ENCODE measurements at regions not wholly inside any gene's neighbourhood (a gene's known extent, or its start where the extent isn't known, plus 50 kb on each side); places are given as distances from the start of the nearest gene placed in this dataset.

GRCh38 chr2:150036622-150037021 lies 449.0 kb upstream of the MMADHC start:
- no peak for DNase-seq

GRCh38 chr2:150034665-150035064 lies 447.1 kb upstream of the MMADHC start:
- no peak for DNase-seq

DNA sequence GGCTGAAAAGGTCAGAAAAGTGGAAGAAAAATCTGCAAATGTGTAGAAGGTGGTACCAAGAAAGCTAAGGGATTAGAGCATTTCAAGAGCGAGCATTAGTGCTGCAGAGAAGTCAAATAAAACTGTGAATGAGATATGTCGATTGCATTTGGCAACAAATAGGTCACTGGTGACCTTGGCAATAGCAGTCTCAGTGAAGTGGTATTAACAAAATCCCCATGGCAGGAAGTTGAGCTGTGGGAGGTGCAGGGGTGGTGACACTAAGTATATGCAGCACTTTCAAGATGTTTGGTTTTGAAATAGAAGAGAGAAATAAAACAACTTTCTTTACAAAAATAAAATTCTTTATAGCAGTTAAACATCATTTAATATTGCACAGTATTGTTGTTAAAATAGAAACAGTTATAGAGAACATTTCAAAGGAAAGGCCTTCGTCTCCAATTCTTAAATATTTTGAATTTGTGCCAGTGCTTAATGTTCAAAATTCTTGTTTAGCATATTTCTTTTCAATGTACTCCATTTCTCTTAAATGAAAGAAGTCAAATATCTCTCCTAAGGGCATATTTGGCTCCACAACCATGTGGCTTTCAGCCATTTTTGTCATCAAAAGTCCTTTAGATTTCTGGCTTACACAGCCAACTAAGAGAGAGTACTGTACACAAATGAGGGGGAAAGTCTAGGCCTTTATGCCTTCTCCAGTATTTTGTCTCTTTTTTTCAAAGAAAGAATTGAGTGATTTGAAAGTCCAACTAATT lies 443.0 kb upstream of the MMADHC start:
- no peak for DNase-seq

GRCh38 chr2:150028322-150028721 lies 440.7 kb upstream of the MMADHC start:
- no peak for DNase-seq

- no peak for DNase-seq
These were observed 439.6 kb upstream of the MMADHC start for GRCh38 chr2:150027164-150027563.

DNA sequence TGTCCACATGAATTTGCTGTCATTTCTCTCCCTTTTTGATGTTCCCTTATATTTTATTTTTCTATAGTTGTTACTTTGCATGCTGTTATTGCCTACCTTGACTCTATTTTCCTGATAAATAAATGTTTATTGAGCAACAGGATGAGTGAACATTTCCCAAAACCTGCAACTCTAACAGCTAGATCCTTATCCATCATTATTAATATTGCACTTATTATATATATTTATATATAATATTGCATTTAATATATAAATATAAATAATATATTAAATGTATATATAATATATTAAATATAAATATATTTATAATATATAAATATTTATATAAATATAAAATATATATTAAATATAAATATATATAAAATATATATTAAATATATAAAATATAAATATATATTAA lies 436.1 kb upstream of the MMADHC start:
- DNase-seq, result no peak

GRCh38 chr2:150023044-150023443 lies 435.5 kb upstream of the MMADHC start:
- DNase-seq, result no peak

GRCh38 chr2:150020937-150021673 lies 433.5 kb upstream of the MMADHC start:
- no peak for DNase-seq

- no peak for DNase-seq
These were observed 432.6 kb upstream of the MMADHC start for GRCh38 chr2:150020221-150020620.

DNA sequence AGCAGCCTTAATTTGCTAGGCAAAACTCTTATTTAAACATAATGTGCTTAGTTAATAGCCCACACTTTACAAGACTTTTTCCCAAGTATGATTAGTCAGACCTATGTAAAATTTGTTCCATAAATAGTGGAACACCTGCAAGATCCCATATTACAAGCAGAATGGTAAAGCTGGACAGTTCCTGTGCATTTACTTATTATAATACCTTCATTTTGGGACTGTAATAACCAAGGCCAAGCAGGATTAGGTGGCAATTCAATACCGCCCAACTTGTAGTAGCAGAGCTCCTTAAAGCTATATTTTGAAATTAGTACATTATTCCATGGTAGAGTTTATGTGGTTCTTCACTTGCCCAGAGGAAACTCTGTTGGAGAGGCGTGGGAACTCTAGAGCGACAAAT lies 431.5 kb upstream of the MMADHC start:
- DNase-seq, result no peak

- peak; percentile 23 for DNase-seq
These were observed 425.4 kb upstream of the MMADHC start for GRCh38 chr2:150012986-150013385.

DNA sequence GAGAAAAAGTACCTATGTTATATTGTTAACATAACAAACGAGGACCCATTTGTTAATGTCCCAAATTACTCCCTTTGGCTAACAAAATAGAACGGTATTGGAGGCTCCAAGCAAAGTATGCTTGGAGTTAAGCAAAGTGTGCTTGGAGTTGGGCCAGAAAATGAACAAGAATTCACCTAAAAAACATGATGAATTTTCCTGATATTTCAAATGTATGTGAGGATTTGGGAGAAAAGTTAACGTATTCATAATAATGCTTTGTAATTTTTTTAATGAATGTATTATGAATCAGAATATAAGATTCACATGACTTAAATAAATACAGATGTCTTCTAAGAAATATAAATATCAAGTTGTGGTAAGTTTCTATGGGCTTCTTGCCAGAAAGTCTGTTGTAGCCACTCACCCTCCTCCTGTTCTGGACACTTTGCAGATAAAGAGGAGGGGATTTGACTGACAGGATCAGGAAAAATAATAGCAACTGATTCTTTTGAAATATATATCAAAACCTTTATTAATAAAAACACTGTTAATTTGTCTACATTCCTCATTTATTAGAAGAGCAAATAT lies 423.7 kb upstream of the MMADHC start:
- DNase-seq, result no peak

GRCh38 chr2:150008901-150009300 lies 421.3 kb upstream of the MMADHC start:
- DNase-seq, result no peak

- DNase-seq, result no peak
These were observed 420.3 kb upstream of the MMADHC start for GRCh38 chr2:150007815-150008430.

- no peak for DNase-seq
These were observed 419.0 kb upstream of the MMADHC start for GRCh38 chr2:150006591-150006990.

DNA sequence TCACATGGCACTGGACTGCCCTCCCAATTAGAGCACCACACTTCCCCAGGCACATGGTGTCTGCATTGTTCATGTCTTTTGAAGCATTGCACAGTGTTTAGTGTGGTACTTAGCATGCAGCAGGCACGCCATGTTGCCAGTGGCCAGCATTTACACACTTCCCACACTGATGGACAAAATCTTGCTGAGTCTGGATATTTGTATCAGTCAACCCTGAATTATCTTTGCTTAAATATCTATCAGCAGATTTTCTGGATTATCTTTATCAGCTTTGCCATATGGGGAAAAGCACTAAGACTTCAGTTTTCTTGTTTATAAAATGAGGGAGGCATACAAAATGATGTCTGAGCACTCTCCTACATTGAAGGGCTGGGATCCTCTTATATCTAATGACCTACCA lies 416.0 kb upstream of the MMADHC start:
- DNase-seq, result no peak

DNA sequence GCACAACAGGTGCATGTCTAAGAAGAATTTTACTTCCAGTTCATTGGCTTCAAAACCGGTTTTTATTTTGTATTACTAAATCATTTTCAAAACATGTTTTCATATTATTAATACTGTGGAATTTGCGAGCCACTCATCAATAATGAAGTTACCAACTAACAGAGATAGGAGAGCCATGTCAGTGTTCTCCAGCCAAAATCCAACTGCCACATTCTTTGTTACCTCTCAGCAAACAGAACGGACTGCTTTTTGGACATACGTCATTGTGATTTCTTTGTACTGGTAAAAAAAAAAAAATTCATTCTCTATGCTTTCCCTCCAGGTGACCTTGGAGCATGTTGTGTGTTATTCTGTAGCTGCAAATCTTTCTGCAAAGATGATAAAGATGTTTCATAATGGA lies 414.2 kb upstream of the MMADHC start:
- no peak for DNase-seq

DNA sequence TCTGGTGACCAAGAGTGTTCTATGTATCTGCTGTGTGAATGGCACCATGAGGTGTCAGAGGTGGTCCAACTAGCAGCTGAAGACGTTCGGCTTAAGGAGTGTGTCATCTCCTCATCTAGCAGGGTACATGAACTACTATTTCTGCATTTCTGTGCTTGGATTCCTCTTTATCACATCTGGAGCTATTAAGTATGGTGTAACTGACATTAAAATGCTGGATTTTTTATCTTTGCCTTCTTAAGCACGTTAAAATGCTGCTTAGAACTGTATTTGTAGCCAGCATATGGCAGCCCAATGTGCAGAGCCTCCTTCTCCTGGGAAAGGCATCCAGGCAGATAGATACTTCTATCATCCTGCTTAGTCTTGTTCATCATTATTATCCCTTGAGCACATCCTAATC lies 409.3 kb upstream of the MMADHC start:
- no peak for DNase-seq

DNA sequence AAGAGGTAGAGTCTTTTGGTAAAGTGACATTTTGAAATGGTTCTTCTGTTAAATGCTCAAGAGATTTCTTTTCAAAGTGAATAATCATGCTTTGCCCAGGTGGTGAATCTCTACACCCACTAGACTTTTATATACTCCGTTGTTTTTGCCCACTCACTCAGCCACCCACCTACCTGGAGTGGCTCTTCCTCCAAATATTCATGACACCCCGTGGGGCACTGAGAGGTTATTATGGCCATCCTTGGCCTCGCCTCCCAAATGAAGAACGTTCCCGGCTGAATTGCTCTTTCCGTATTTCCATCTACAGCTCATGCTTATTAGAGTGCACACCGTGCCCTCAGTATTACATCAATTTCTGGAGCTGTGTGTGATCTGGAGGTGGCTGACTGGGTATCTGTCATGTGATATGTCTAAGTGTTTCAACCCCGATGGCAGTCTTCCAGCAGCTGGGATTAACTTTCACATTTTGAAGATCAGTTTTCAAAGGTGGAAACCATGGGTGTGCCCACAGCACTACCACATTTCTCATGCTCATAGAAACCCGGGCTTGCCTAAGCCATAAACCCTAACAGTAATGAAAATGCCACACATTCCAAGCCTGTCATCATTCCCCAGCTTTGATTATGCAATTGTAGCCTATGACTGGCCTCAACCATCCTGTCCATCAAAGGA lies 406.6 kb upstream of the MMADHC start:
- peak; percentile 86 for DNase-seq

GRCh38 chr2:149993316-149993715 lies 405.7 kb upstream of the MMADHC start:
- no peak for DNase-seq

DNA sequence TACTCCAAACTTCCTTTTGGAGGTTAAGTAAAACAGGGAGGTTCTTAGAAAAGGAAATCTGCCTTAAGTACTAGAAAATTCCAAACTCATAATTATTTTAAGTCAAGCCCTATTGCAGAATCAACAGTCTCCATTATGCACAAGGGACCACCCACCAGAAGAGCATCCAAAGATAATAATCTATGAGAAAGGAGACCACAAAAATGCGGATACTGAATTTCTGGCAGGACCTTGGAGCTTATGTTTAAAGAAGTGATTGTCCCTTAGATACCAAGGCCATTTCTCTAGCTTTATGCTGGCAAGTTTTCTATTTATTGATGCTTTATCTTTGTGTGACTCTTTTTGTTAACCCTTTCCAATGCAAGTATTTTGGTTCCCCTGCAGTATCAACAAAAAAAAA lies 404.0 kb upstream of the MMADHC start:
- DNase-seq, result no peak

- no peak for DNase-seq
These were observed 403.4 kb upstream of the MMADHC start for GRCh38 chr2:149990965-149991364.

GRCh38 chr2:149989447-149990063 lies 402.0 kb upstream of the MMADHC start:
- no peak for DNase-seq

Measured in NCI-H2171 (cell line).